CD4-positive, alpha-beta T cell (primary cell): ENCODE measurements at regions not wholly inside any gene's neighbourhood (a gene's known extent, or its start where the extent isn't known, plus 50 kb on each side); places are given as distances from the start of the nearest gene placed in this dataset.
"Not testable (repeated sequence)": the region's sequence is repeated elsewhere in the genome, so short reads cannot be mapped to it uniquely, and the experiment has no call there.

Experiments
- ATAC-seq: fragments of 200-7000 bp; cut with Tn5 transposase; one replicate; pipeline ENCODE4 v1.10.0; 2022; ENCODE audit warnings: mild to moderate bottlenecking; ENCODE audit not compliant: poor library complexity
- CTCF ChIA-PET: fragments of 350-600 bp; sonication (Branson Sonifier 250); formaldehyde crosslinking; loops from one replicate; lab custom pipeline; 2021; ENCODE audit warnings: antibody characterized with exemption, inconsistent platforms; lab: Charles Lee
- POLR2A ChIA-PET: fragments of 350-600 bp; sonication (Branson Sonifier 250); formaldehyde crosslinking; loops from one replicate; lab custom pipeline; 2021; ENCODE audit warnings: antibody characterized with exemption, inconsistent platforms; lab: Charles Lee
- DNase-seq, 14 experiments: peaks; one replicate each; pipeline ENCODE4 v3.0.0-alpha.2; 2013 to 2020; ENCODE audit warnings: mixed read lengths in 2 of 14
- H3K27ac ChIP-seq, 2 donors: one replicate each; pipeline versions ENCODE4 v1.5.1 to v1.7.0; 2013; ENCODE audit warnings: low read length in 2 of 2, low read depth in 1 of 2, mild to moderate bottlenecking in 1 of 2
- H3K27me3 ChIP-seq, 2 experiments: 1 replicate in 1 of 2; 2 replicates in 1 of 2; pipeline versions ENCODE4 v1.6.1 to v1.7.0; 2013; ENCODE audit warnings: low read length in 2 of 2, control low read depth in 1 of 2, mild to moderate bottlenecking in 1 of 2, moderate library complexity in 1 of 2; ENCODE audit not compliant: insufficient read depth in 2 of 2, control insufficient read depth in 1 of 2
- H3K36me3 ChIP-seq: one replicate; pipeline ENCODE4 v1.6.1; 2013; ENCODE audit warnings: low read length, control low read depth; ENCODE audit not compliant: insufficient read depth
- H3K4me1 ChIP-seq: one replicate; pipeline ENCODE4 v1.6.1; 2013; ENCODE audit warnings: low read length, control low read depth; ENCODE audit not compliant: insufficient read depth
- H3K4me3 ChIP-seq: one replicate; pipeline ENCODE4 v1.5.1; 2013; ENCODE audit warnings: mild to moderate bottlenecking, low read length, moderate library complexity
- H3K9me3 ChIP-seq, 2 experiments: 1 replicate in 1 of 2; 2 replicates in 1 of 2; pipeline versions ENCODE4 v1.6.1 to v1.7.0; 2013; ENCODE audit warnings: low read length in 2 of 2, mild to moderate bottlenecking in 2 of 2, control low read depth in 1 of 2, moderate library complexity in 1 of 2; ENCODE audit not compliant: control insufficient read depth in 1 of 2, insufficient read depth in 1 of 2
- H3K27ac Mint-ChIP-seq: one replicate; pipeline ENCODE4 v1.8.0; 2020; ENCODE audit warnings: mixed read lengths
- H3K27me3 Mint-ChIP-seq: one replicate; pipeline ENCODE4 v1.8.0; 2021; ENCODE audit warnings: mixed read lengths
- H3K36me3 Mint-ChIP-seq: one replicate; pipeline ENCODE4 v1.8.0; 2021; ENCODE audit warnings: low read depth, mixed read lengths
- H3K4me1 Mint-ChIP-seq: one replicate; pipeline ENCODE4 v1.8.0; 2021; ENCODE audit warnings: low read depth, mixed read lengths
- H3K4me3 Mint-ChIP-seq: one replicate; pipeline ENCODE4 v1.8.0; 2020; ENCODE audit warnings: mild to moderate bottlenecking, mixed read lengths
- H3K9me3 Mint-ChIP-seq: one replicate; pipeline ENCODE4 v1.8.0; 2020; ENCODE audit warnings: mixed read lengths
- CTCF ChIP-seq: fragments of 200-600 bp; IDR thresholded peaks from one replicate; pipeline ENCODE4 v1.8.0; 2022; ENCODE audit warnings: antibody characterized with exemption, mild to moderate bottlenecking
- intact Hi-C, 2 experiments: fragments of 100-400 bp; cut with DNase I in 1 of 2; cut with micrococcal nuclease in 1 of 2; formaldehyde crosslinking; loops; one replicate each; pipeline versions ENCODE4 v1.15.1 to v1.9.0; 2023 to 2025; cut with DNase I, micrococcal nuclease

GRCh38 chr16:88170528-88170991, 212.2 kb upstream of the ZNF469 start:
- H3K27ac Mint-ChIP-seq = no peak overlapping the region
- H3K27me3 Mint-ChIP-seq = peaks cover 29% of the 10 kb centered on the region
- H3K4me3 Mint-ChIP-seq = no peak overlapping the region
- no peak for DNase-seq
- TF ChIP-seq CTCF = no peak
- POLR2A ChIA-PET = no interaction called here
- no peak overlapping the region for H3K4me3 ChIP-seq
- peaks cover 0 to 5% of the 10 kb centered on the region in 2 experiments for H3K27me3 ChIP-seq
- ATAC-seq = no peak
- peaks cover 4% of the 10 kb centered on the region for H3K9me3 Mint-ChIP-seq
- no peaks in the 10 kb centered on the region for H3K36me3 ChIP-seq
- H3K4me1 ChIP-seq = no peaks in the 10 kb centered on the region
- intact Hi-C loops = no loop called here
- CTCF ChIA-PET = no interaction called here
- no peaks in the 10 kb centered on the region for H3K9me3 ChIP-seq
- H3K4me1 Mint-ChIP-seq = no peaks in the 10 kb centered on the region
- H3K27ac ChIP-seq = no peak overlapping the region
- no peaks in the 10 kb centered on the region for H3K36me3 Mint-ChIP-seq

- DNase-seq, H3K27me3 ChIP-seq, CTCF ChIA-PET, H3K9me3 ChIP-seq, ATAC-seq, H3K4me1 ChIP-seq, H3K4me3 Mint-ChIP-seq, H3K27ac Mint-ChIP-seq, H3K9me3 Mint-ChIP-seq, H3K4me1 Mint-ChIP-seq, H3K4me3 ChIP-seq, POLR2A ChIA-PET, intact Hi-C loops, H3K36me3 Mint-ChIP-seq, H3K27ac ChIP-seq, H3K36me3 ChIP-seq: not testable (repeated sequence)
- H3K27me3 Mint-ChIP-seq = peaks cover 29% of the 10 kb centered on the region
Observed at GRCh38 chr16:88171126-88171525, 211.6 kb upstream of the ZNF469 start.

GRCh38 chr16:88176184-88176583, 206.6 kb upstream of the ZNF469 start:
- not testable (repeated sequence) for ATAC-seq, H3K9me3 Mint-ChIP-seq

GRCh38 chr16:88176591-88177180, 206.1 kb upstream of the ZNF469 start:
- H3K4me1 ChIP-seq, intact Hi-C loops: not testable (repeated sequence)

More at GRCh38 chr16:88176184-88176583, 206.6 kb upstream of the ZNF469 start:
- intact Hi-C loops, H3K36me3 ChIP-seq, H3K27ac Mint-ChIP-seq, DNase-seq, CTCF ChIA-PET, H3K4me1 Mint-ChIP-seq, H3K4me3 Mint-ChIP-seq, H3K36me3 Mint-ChIP-seq, H3K27ac ChIP-seq, H3K9me3 ChIP-seq, H3K4me3 ChIP-seq, POLR2A ChIA-PET, H3K27me3 ChIP-seq, H3K4me1 ChIP-seq: not testable (repeated sequence)
- peaks cover 14% of the 10 kb centered on the region for H3K27me3 Mint-ChIP-seq

GRCh38 chr16:88178251-88178650, 204.5 kb upstream of the ZNF469 start:
- H3K9me3 ChIP-seq, intact Hi-C loops, ATAC-seq: not testable (repeated sequence)

More at GRCh38 chr16:88176591-88177180, 206.1 kb upstream of the ZNF469 start:
- peaks cover 10% of the 10 kb centered on the region for H3K27me3 Mint-ChIP-seq
- CTCF ChIA-PET, H3K9me3 ChIP-seq, H3K27ac ChIP-seq, H3K36me3 Mint-ChIP-seq, H3K27me3 ChIP-seq, H3K9me3 Mint-ChIP-seq, H3K4me3 ChIP-seq, ATAC-seq, H3K4me3 Mint-ChIP-seq, POLR2A ChIA-PET, H3K36me3 ChIP-seq, DNase-seq, H3K4me1 Mint-ChIP-seq, H3K27ac Mint-ChIP-seq: not testable (repeated sequence)

GRCh38 chr16:88178896-88179295, 203.9 kb upstream of the ZNF469 start:
- POLR2A ChIA-PET = not testable (repeated sequence)

More at GRCh38 chr16:88178251-88178650, 204.5 kb upstream of the ZNF469 start:
- H3K4me1 ChIP-seq, H3K27me3 ChIP-seq, H3K4me3 Mint-ChIP-seq, H3K27ac ChIP-seq, H3K36me3 Mint-ChIP-seq, POLR2A ChIA-PET, DNase-seq, H3K36me3 ChIP-seq, CTCF ChIA-PET, H3K4me1 Mint-ChIP-seq, H3K27me3 Mint-ChIP-seq, H3K27ac Mint-ChIP-seq, H3K9me3 Mint-ChIP-seq, H3K4me3 ChIP-seq: not testable (repeated sequence)

More at GRCh38 chr16:88178896-88179295, 203.9 kb upstream of the ZNF469 start:
- H3K4me3 ChIP-seq, CTCF ChIA-PET, H3K4me1 ChIP-seq, ATAC-seq, H3K4me3 Mint-ChIP-seq, H3K4me1 Mint-ChIP-seq, H3K9me3 ChIP-seq, H3K36me3 Mint-ChIP-seq, H3K36me3 ChIP-seq, H3K27me3 ChIP-seq, H3K9me3 Mint-ChIP-seq, H3K27ac Mint-ChIP-seq, H3K27me3 Mint-ChIP-seq, intact Hi-C loops, DNase-seq, H3K27ac ChIP-seq: not testable (repeated sequence)
